GM13977 (cell line): ENCODE measurements at regions not wholly inside any gene's neighbourhood (a gene's known extent, or its start where the extent isn't known, plus 50 kb on each side); places are given as distances from the start of the nearest gene placed in this dataset.

Experiments used
- DNase-seq: peaks from one replicate; pipeline ENCODE4 v3.0.0; 2012; ENCODE audit warnings: low spot score
- CTCF ChIP-seq: IDR thresholded peaks from 2 replicates; pipeline ENCODE4 v1.5.1; 2012; ENCODE audit warnings: mild to moderate bottlenecking, control low read depth; ENCODE audit not compliant: insufficient read depth; ENCODE audit errors: extremely low read depth, missing control alignments
- in situ Hi-C: fragments of 300-500 bp; cut with MboI; formaldehyde crosslinking; loops from one replicate; pipeline ENCODE4 v1.12.0; 2022; ENCODE audit warnings: low sequenced_read_pairs, low pct_unique_long_range_greater_than_20kb, mixed read lengths, inconsistent platforms; ENCODE audit not compliant: unreplicated experiment

- in situ Hi-C loops, result no loop called here
- TF ChIP-seq CTCF, result no peak
- no peak for DNase-seq
Observed at GRCh38 chr16:86753399-86753798, 175.1 kb downstream of the FOXL1 start.

- no peak for TF ChIP-seq CTCF
- in situ Hi-C loops, result no loop called here
- DNase-seq, result no peak
Observed at GRCh38 chr16:86755571-86756006, 177.2 kb downstream of the FOXL1 start.

DNA sequence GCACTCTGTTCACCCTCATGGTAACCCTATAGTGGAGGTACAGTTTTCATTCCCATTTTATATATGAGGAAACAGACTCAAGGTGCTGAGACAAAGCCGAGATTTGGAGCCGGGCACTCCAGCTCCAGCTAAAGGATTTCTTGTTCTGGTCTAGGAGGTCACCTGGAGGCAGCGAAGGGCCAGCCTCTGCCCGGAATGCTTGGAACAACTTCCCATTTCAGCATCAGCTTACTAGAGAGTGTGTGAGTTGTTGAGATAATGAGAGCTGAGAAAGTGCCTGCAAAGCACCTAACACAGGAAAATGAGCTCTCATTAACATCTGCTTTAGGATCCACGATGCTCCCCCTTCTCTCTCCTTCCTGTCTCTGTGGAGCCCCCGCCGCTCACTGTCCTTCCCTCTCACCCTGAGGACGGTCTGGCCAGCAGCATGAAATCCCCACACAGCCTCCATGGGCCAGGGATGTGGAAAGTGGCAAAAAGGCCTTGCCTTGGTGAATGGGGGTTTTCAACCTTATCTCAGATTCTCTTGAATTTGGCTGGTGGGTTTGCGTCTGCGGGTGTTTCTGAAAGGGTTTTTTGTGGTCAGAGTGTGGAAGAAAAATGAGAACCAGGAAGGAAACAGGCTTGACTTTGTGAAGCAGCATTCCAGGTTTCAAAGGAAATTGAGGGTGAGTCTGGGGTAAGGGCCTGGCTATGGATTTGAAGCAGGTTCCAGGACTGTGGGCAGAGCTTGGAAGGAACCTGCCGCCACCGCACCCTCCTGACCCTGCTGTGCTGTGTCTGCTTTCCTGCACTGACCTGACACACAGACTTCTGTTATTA lies 178.7 kb downstream of the FOXL1 start:
- in situ Hi-C loops, result no loop called here
- DNase-seq, result no peak
- no peak for TF ChIP-seq CTCF

- in situ Hi-C loops, result no loop called here
- DNase-seq, result no peak
- TF ChIP-seq CTCF, result no peak
Observed at GRCh38 chr16:86757704-86758040, 179.3 kb downstream of the FOXL1 start.

DNA sequence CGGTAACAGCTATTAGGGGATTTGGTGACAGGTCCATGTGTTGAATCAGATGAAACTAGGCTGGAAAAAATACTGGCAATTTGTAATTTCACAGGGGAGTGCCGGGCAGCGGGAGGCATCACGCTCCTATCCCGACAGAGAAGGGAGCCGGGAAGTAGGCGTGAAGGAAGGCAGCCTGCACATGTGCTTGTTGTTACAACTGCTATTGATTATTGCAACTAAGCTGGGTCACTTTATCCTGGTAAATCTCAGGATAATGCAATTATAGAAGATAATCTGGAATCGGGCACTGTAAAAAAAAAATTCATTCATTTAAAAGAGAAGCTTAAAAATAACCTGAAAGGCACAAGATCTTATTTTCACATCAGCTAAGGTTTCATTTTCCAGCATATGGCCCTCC lies 180.6 kb downstream of the FOXL1 start:
- TF ChIP-seq CTCF, result no peak
- in situ Hi-C loops, result no loop called here
- DNase-seq, result no peak

DNA sequence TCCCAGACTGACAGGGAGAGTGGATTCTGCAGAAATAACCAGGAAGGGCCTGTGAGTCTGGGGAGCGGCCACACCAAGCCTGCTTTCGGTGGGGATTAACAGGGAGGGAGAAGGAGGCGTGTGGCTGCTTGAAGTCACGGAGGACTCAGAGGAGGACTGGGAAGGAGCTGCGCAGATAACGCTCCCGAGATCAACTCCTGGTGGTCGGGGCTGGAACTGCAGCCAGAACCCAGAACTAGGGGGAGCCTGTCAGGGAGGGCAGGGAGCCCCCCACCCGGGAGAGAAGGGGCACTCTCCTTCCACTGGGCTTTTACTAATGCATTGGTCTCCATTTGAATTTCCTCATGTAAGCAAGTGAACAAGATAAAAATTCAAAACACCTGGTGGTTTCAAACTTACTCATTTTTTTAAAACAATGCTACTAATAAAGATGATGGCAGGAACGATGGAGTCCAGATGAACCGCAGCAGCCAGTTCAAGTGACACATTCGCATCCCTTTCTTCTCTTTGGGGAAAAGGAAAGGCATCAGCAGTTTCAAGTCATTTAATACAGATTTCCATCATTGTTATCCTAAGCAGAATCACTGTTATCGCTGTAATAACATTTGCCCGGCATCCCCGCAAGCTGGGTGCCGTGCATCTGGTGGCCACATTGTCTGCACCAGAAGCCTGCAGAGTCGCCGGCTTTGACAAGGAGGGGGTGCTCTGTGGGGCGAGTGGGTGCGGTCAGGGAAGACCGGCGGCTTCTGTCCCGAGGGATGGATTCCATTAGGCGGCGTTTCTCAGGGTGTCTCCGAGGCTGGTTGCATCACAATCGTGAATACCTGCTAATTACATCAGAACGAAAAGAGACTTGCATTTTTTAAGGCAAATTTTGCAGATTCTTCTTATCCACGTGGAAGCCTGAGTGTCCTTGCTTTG lies 183.0 kb downstream of the FOXL1 start:
- TF ChIP-seq CTCF, result peak; percentile 56
- peak; percentile 53 for DNase-seq
- in situ Hi-C loops, result no loop called here
